Right lobe of liver (tissue), 6 donors: ENCODE measurements at regions not wholly inside any gene's neighbourhood (a gene's known extent, or its start where the extent isn't known, plus 50 kb on each side); places are given as distances from the start of the nearest gene placed in this dataset.

Experiments used
- ATAC-seq, 4 donors: fragments of 200-7000 bp; cut with Tn5 transposase; one replicate each; pipeline ENCODE4 v1.9.1; 2020; ENCODE audit warnings: mild to moderate bottlenecking in 4 of 4, moderate library complexity in 4 of 4
- DNase-seq, 3 donors: peaks; one replicate each; pipeline ENCODE4 v3.0.0-alpha.2; 2020
- H3K27ac ChIP-seq, 3 donors: fragments of 200-600 bp; one replicate each; pipeline ENCODE4 v1.8.0; 2022
- H3K27me3 ChIP-seq, 2 donors: fragments of 200-600 bp; one replicate each; pipeline ENCODE4 v1.8.0; 2022
- H3K36me3 ChIP-seq, 4 donors: fragments of 200-600 bp; sonication (generic) in 1 of 4; one replicate each; pipeline versions ENCODE4 v1.5.1 to v1.8.0; 2017 to 2022; ENCODE audit warnings: control low read depth in 1 of 4
- H3K4me1 ChIP-seq, 4 donors: fragments of 200-600 bp; sonication (generic) in 1 of 4; one replicate each; pipeline versions ENCODE4 v1.5.1 to v1.8.0; 2017 to 2022; ENCODE audit warnings: control low read depth in 1 of 4
- H3K4me3 ChIP-seq, 3 donors: fragments of 200-600 bp; one replicate each; pipeline ENCODE4 v1.8.0; 2022
- H3K9me3 ChIP-seq, 4 donors: fragments of 200-600 bp; sonication (generic) in 1 of 4; one replicate each; pipeline versions ENCODE4 v1.5.1 to v1.8.0; 2017 to 2022; ENCODE audit warnings: control low read depth in 1 of 4
- CTCF ChIP-seq, 4 donors: fragments of 200-600 bp in 3 of 4; fragments of 450-650 bp in 1 of 4; IDR thresholded peaks; one replicate each; pipeline versions ENCODE4 v1.5.1 to v1.8.0; 2016 to 2022; ENCODE audit warnings: antibody characterized with exemption in 4 of 4, mild to moderate bottlenecking in 2 of 4
- POLR2A ChIP-seq: fragments of 450-650 bp; IDR thresholded peaks from one replicate; pipeline ENCODE4 v1.6.1; 2017; ENCODE audit warnings: antibody characterized with exemption, mild to moderate bottlenecking
- WGBS: methylation state at CpG from one replicate; pipeline ENCODE4 v1.1.6; 2018; ENCODE audit warnings: low coverage, low lambda C conversion rate; ENCODE audit not compliant: insufficient coverage; ENCODE audit errors: missing lambda C conversion rate; 5-methylcytosine and 5-hydroxymethylcytosine counted together
- intact Hi-C, 2 donors: fragments of 100-400 bp; cut with DNase I; formaldehyde crosslinking; loops; one replicate each; pipeline versions ENCODE4 v1.11.2 to v1.14.1; 2022
- donor health status: DM: no; HTN: yes; CAD: no.
- donor health status: DM: no; HTN: no; CAD: no.
- donor health status: DM: no; HTN: no; CAD: no.
- donor health status: DM: no; HTN: yes; CAD: no.
- donor health status: DM: no; HTN: yes; CAD: no.

GRCh38 chr7:15784694-15785030 lies 98.2 kb upstream of the MEOX2 start:
- H3K9me3 ChIP-seq, result no peaks in the 10 kb centered on the region
- no peak for TF ChIP-seq POLR2A
- no peak for TF ChIP-seq CTCF (IDR thresholded peaks at IDR 0.05)
- no peaks in the 10 kb centered on the region for H3K27me3 ChIP-seq
- WGBS, result 100% methylated on average over 1 of the region's 3 CpGs
- no peak overlapping the region for H3K4me3 ChIP-seq
- DNase-seq (no peak), ATAC-seq (no peak)
- no peak overlapping the region for H3K27ac ChIP-seq
- intact Hi-C loops, result no loop called here
- no peaks in the 10 kb centered on the region for H3K36me3 ChIP-seq
- no peaks in the 10 kb centered on the region for H3K4me1 ChIP-seq

GRCh38 chr7:15783987-15784693 lies 97.7 kb upstream of the MEOX2 start:
- Histone ChIP-seq H3K27ac (no peak overlapping the region), H3K9me3 (no peaks in the 10 kb centered on the region), H3K4me1 (no peaks in the 10 kb centered on the region), H3K27me3 (no peaks in the 10 kb centered on the region), H3K36me3 (no peaks in the 10 kb centered on the region), H3K4me3 (no peak overlapping the region)
- 75% methylated on average over 1 of the region's 1 CpG for WGBS
- intact Hi-C loops, result no loop called here
- DNase-seq, result no peak
- no peak for TF ChIP-seq POLR2A
- TF ChIP-seq CTCF (IDR thresholded peaks at IDR 0.05), result no peak
- ATAC-seq, result peak in 2 of 4 donors; percentile 19 to 47

DNA sequence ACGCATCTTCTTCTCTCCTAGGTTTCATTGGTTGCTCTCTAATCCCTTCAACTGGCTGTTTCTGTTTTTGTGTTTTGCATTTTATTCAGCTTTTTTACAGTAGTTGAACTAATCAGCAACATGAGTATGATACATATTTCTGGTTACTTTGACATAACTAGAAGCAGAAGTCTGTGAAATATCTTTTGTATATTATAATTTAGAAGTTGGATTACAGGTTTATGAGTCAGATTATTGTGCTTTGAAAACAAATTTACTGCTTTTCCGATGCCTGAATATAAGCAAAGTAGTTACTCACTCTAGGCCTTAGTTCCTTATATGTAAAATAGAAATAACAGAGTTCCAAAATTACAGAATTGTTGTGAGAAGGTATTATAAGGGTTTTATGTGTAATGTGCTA lies 96.2 kb upstream of the MEOX2 start:
- intact Hi-C loops, result no loop called here
- Histone ChIP-seq H3K27ac (no peak overlapping the region), H3K36me3 (no peaks in the 10 kb centered on the region), H3K27me3 (no peaks in the 10 kb centered on the region), H3K4me3 (no peak overlapping the region), H3K9me3 (no peaks in the 10 kb centered on the region), H3K4me1 (no peaks in the 10 kb centered on the region)
- 74% methylated on average over 2 of the region's 2 CpGs for WGBS
- no peak for ATAC-seq
- no peak for DNase-seq
- no peak for TF ChIP-seq CTCF (IDR thresholded peaks at IDR 0.05)
- TF ChIP-seq POLR2A, result no peak

DNA sequence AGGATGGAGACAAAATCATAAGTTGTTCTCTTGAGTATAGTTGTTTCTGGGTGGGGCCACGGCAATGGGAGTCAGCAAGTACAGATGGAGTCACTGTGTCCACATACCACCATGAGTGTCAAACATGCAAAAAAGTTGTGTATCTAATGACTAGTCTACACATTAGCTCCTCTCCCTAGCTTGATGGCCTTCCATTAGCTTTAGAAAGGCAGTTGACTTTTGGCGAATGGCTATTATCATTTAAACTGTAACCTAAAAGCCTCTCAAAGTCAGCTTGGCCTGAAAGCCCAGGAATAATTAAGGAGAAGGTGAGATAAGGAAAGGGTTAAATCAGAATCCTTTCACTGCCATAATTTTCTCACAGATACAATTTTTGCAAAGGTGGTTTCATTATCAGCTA lies 95.5 kb upstream of the MEOX2 start:
- WGBS, result 78% methylated on average over 2 of the region's 2 CpGs
- Histone ChIP-seq H3K27me3 (no peaks in the 10 kb centered on the region), H3K9me3 (no peaks in the 10 kb centered on the region), H3K27ac (no peak overlapping the region), H3K4me3 (no peak overlapping the region), H3K36me3 (no peaks in the 10 kb centered on the region), H3K4me1 (no peaks in the 10 kb centered on the region)
- no peak for DNase-seq
- intact Hi-C loops, result no loop called here
- ATAC-seq, result no peak
- no peak for TF ChIP-seq CTCF (IDR thresholded peaks at IDR 0.05)
- no peak for TF ChIP-seq POLR2A

DNA sequence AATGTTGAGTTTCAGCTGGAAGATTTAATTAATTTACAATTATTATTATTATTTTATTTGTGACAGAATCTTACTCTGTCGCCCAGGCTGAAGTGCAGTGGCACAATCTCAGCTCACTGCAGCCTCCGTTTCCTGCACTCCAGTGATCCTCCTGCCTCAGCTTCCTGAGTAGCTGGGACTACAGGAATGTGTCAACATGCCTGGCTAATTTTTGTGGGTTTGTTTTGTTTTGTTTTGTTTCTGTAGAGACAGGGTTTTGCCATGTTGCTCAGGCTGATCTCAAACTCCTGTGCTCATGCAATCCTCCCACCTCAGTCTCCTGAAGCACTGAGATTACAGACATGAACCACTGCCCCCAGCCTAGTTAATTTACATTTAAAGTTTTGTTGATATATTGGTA lies 93.8 kb upstream of the MEOX2 start:
- DNase-seq (no peak), ATAC-seq (no peak)
- TF ChIP-seq CTCF (IDR thresholded peaks at IDR 0.05), result no peak
- TF ChIP-seq POLR2A, result no peak
- Histone ChIP-seq H3K36me3 (no peaks in the 10 kb centered on the region), H3K4me3 (no peak overlapping the region), H3K27me3 (no peaks in the 10 kb centered on the region), H3K9me3 (no peaks in the 10 kb centered on the region), H3K27ac (no peak overlapping the region), H3K4me1 (no peaks in the 10 kb centered on the region)
- intact Hi-C loops, result no loop called here
- 39% methylated on average over 2 of the region's 2 CpGs for WGBS
